Glutamatergic neuron (in vitro differentiated cells): ENCODE measurements at regions not wholly inside any gene's neighbourhood (a gene's known extent, or its start where the extent isn't known, plus 50 kb on each side); places are given as distances from the start of the nearest gene placed in this dataset.

ENCODE experiments used
- DNase-seq: peaks from one replicate; pipeline ENCODE4 v3.0.0; 2022
- H3K27ac Mint-ChIP-seq: one replicate; pipeline ENCODE4 v1.8.0; 2020; ENCODE audit warnings: mild to moderate bottlenecking, mixed read lengths, inconsistent platforms; ENCODE audit not compliant: unreplicated experiment
- H3K27me3 Mint-ChIP-seq: one replicate; pipeline ENCODE4 v1.8.0; 2020; ENCODE audit warnings: mild to moderate bottlenecking, moderate library complexity, mixed read lengths, inconsistent platforms; ENCODE audit not compliant: unreplicated experiment
- H3K36me3 Mint-ChIP-seq: one replicate; pipeline ENCODE4 v1.8.0; 2020; ENCODE audit warnings: mild to moderate bottlenecking, mixed read lengths, inconsistent platforms; ENCODE audit not compliant: unreplicated experiment
- H3K4me1 Mint-ChIP-seq: one replicate; pipeline ENCODE4 v1.8.0; 2020; ENCODE audit warnings: mild to moderate bottlenecking, low read depth, mixed read lengths, inconsistent platforms; ENCODE audit not compliant: unreplicated experiment
- H3K4me3 Mint-ChIP-seq: one replicate; pipeline ENCODE4 v1.8.0; 2020; ENCODE audit warnings: mild to moderate bottlenecking, mixed read lengths, inconsistent platforms; ENCODE audit not compliant: unreplicated experiment
- H3K9me3 Mint-ChIP-seq: one replicate; pipeline ENCODE4 v1.8.0; 2020; ENCODE audit warnings: mild to moderate bottlenecking, moderate library complexity, mixed read lengths, inconsistent platforms; ENCODE audit not compliant: unreplicated experiment
- CTCF ChIP-seq: fragments of 200-600 bp; sonication (generic); IDR thresholded peaks from one replicate; pipeline ENCODE4 v1.5.0; 2021; ENCODE audit not compliant: partially characterized antibody, unreplicated experiment

- Mint-ChIP-seq H3K9me3 (peaks cover 4% of the 10 kb centered on the region), H3K27me3 (peaks cover 4% of the 10 kb centered on the region), H3K27ac (no peak overlapping the region), H3K4me3 (no peak overlapping the region), H3K4me1 (no peaks in the 10 kb centered on the region), H3K36me3 (peaks cover 5% of the 10 kb centered on the region)
- DNase-seq = no peak
- TF ChIP-seq CTCF = no peak
These were observed 76.4 kb upstream of the SHISA3 start for GRCh38 chr4:42320822-42321388.

- H3K27ac Mint-ChIP-seq = no peak overlapping the region
- no peak for DNase-seq
- TF ChIP-seq CTCF = no peak
- no peaks in the 10 kb centered on the region for H3K9me3 Mint-ChIP-seq
- H3K27me3 Mint-ChIP-seq = peaks cover 7% of the 10 kb centered on the region
- no peak overlapping the region for H3K4me3 Mint-ChIP-seq
- H3K4me1 Mint-ChIP-seq = no peaks in the 10 kb centered on the region
- H3K36me3 Mint-ChIP-seq = peaks cover 4% of the 10 kb centered on the region
These were observed 71.2 kb upstream of the SHISA3 start for GRCh38 chr4:42326040-42326439.

GRCh38 chr4:42326524-42326923 lies 70.8 kb upstream of the SHISA3 start:
- Mint-ChIP-seq H3K9me3 (no peaks in the 10 kb centered on the region), H3K4me3 (no peak overlapping the region), H3K4me1 (no peaks in the 10 kb centered on the region), H3K27me3 (peaks cover 9% of the 10 kb centered on the region), H3K36me3 (no peaks in the 10 kb centered on the region), H3K27ac (no peak overlapping the region)
- no peak for DNase-seq
- no peak for TF ChIP-seq CTCF

- DNase-seq = no peak
- no peak for TF ChIP-seq CTCF
- Mint-ChIP-seq H3K4me1 (no peaks in the 10 kb centered on the region), H3K4me3 (no peak overlapping the region), H3K36me3 (no peaks in the 10 kb centered on the region), H3K27me3 (peaks cover 9% of the 10 kb centered on the region), H3K9me3 (no peaks in the 10 kb centered on the region), H3K27ac (no peak overlapping the region)
These were observed 70.0 kb upstream of the SHISA3 start for GRCh38 chr4:42327323-42327722.

- peaks cover 9% of the 10 kb centered on the region for H3K27me3 Mint-ChIP-seq
- H3K4me3 Mint-ChIP-seq = no peak overlapping the region
- H3K4me1 Mint-ChIP-seq = no peaks in the 10 kb centered on the region
- no peak overlapping the region for H3K27ac Mint-ChIP-seq
- DNase-seq = no peak
- H3K9me3 Mint-ChIP-seq = no peaks in the 10 kb centered on the region
- no peaks in the 10 kb centered on the region for H3K36me3 Mint-ChIP-seq
- no peak for TF ChIP-seq CTCF
These were observed 68.3 kb upstream of the SHISA3 start for GRCh38 chr4:42328978-42329377.
